ENCODE measurements at regions not wholly inside any gene's neighbourhood (a gene's known extent, or its start where the extent isn't known, plus 50 kb on each side); places are given as distances from the start of the nearest gene placed in this dataset.

DNA sequence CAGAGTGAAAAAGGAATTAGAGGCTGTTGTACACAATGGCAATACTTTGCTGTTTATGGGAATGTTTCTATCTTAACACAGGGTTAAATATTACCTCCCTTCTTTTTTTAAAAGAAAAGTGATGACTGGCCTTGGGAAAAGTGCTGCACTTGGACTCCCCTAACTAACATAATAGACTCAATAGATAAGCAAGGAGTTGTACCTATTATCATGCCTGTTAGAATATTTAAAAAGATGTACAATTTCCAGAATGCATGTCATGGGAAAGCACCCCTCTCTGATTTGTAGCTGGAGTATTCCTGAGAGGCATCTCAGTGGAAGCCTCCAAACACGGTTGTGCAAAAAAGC lies 79.3 kb upstream of the GPC6 start:
- TF ChIP-seq, protein P1, sequence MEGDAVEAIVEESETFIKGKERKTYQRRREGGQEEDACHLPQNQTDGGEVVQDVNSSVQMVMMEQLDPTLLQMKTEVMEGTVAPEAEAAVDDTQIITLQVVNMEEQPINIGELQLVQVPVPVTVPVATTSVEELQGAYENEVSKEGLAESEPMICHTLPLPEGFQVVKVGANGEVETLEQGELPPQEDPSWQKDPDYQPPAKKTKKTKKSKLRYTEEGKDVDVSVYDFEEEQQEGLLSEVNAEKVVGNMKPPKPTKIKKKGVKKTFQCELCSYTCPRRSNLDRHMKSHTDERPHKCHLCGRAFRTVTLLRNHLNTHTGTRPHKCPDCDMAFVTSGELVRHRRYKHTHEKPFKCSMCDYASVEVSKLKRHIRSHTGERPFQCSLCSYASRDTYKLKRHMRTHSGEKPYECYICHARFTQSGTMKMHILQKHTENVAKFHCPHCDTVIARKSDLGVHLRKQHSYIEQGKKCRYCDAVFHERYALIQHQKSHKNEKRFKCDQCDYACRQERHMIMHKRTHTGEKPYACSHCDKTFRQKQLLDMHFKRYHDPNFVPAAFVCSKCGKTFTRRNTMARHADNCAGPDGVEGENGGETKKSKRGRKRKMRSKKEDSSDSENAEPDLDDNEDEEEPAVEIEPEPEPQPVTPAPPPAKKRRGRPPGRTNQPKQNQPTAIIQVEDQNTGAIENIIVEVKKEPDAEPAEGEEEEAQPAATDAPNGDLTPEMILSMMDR (IDR thresholded peaks at IDR 0.05), result no peak
- TF ChIP-seq ZFX (IDR thresholded peaks at IDR 0.05; ENCODE audit: borderline replicate concordance), result no peak

All from 22Rv1 (cell line).